HG03066 (cell line): ENCODE measurements at regions not wholly inside any gene's neighbourhood (a gene's known extent, or its start where the extent isn't known, plus 50 kb on each side); places are given as distances from the start of the nearest gene placed in this dataset.

Source experiments
- ATAC-seq: cut with Tn5 transposase; IDR thresholded peaks from one replicate; pipeline ENCODE4 v1.9.1; 2021; ENCODE audit warnings: low read depth; ENCODE audit not compliant: unreplicated experiment

- no peak for ATAC-seq
Observed at GRCh38 chr4:166259081-166259480, 386.0 kb downstream of the TLL1 start.

GRCh38 chr4:166274136-166274761 lies 401.2 kb downstream of the TLL1 start:
- no peak for ATAC-seq

GRCh38 chr4:166274775-166275174 lies 401.7 kb downstream of the TLL1 start:
- ATAC-seq = no peak

GRCh38 chr4:166277401-166277800 lies 404.4 kb downstream of the TLL1 start:
- no peak for ATAC-seq

DNA sequence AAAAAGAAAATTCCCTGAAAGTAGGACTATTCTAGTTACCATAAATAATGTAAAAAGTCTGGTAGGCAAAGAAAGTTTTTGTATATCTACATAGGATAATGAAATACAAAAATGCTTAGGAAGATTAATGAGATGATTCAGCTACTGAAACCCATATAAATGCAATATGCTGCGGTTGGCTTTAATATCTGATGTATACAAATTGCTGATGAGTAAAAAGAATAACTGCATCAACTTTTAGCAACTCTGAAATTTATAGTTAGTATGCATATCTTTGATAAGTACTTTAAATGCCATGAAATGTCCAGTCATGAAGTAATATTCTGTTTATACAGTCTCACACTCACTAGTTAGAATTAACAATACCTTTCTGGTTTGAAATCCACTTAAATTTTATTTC lies 404.8 kb downstream of the TLL1 start:
- ATAC-seq = no peak

GRCh38 chr4:166279261-166279660 lies 406.2 kb downstream of the TLL1 start:
- ATAC-seq = no peak

GRCh38 chr4:166280642-166281041 lies 407.6 kb downstream of the TLL1 start:
- no peak for ATAC-seq

- no peak for ATAC-seq
Observed at GRCh38 chr4:166282081-166282770, 409.2 kb downstream of the TLL1 start.

GRCh38 chr4:166284221-166284620 lies 411.2 kb downstream of the TLL1 start:
- no peak for ATAC-seq

- ATAC-seq = no peak
Observed at GRCh38 chr4:166290426-166290825, 417.4 kb downstream of the TLL1 start.

GRCh38 chr4:166293556-166293955 lies 420.5 kb downstream of the TLL1 start:
- ATAC-seq = no peak

- ATAC-seq = no peak
Observed at GRCh38 chr4:166301266-166301665, 428.2 kb downstream of the TLL1 start.

- no peak for ATAC-seq
Observed at GRCh38 chr4:166308647-166309046, 435.6 kb downstream of the TLL1 start.

DNA sequence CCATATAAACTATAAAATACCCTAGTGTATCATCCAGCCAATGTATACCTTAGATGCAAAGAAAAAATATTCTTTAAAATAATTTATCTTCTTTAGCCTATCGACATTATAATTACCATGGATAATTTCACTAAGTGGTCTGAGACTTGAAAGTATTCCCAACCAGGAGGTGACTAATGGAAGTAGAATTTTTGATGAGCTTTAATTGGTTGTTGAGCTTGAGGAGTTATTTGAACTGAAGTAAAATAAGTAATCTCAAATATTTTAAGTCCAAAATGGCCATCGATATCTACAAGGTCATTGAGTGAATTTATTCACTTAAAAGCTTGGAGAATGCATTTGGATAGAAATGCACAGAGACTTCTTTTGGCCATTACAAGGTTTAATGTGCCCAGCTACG lies 436.2 kb downstream of the TLL1 start:
- no peak for ATAC-seq

DNA sequence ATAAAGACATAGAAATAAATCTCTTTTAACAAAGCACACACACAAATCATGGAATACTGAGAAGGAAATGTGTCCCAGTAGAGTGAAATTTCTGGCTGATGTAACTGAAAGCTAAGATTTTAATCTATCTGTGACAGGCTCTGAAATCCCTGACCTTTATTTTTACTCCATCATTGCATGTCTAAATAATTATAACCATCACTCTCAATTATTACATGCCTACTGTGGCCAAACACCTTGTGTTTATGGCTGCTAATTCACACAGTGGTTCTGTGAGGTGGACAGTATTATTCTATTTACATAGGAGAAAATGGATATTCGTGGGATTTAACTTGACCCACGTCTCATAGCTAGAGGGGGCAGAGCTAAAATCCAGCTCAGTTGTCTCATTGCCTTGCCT lies 438.1 kb downstream of the TLL1 start:
- no peak for ATAC-seq

DNA sequence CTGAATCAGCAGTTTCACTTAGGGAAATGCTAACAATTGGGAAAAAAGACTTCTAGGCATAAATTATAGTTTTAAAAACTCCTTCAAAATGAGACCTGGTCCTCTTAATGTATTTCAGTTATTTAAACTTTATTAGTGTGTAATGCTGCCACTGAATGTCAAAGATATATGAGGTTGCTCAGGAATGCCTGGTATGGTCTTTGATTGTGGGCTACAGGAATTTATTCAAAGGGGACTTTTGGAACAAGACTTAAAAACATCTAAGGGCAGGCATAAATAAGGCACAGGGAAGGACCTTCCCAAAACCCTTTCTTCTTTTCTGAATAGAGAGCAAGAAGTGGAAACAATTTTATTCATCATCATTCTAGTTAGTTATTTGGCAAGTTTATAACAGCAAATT lies 439.1 kb downstream of the TLL1 start:
- ATAC-seq = no peak

DNA sequence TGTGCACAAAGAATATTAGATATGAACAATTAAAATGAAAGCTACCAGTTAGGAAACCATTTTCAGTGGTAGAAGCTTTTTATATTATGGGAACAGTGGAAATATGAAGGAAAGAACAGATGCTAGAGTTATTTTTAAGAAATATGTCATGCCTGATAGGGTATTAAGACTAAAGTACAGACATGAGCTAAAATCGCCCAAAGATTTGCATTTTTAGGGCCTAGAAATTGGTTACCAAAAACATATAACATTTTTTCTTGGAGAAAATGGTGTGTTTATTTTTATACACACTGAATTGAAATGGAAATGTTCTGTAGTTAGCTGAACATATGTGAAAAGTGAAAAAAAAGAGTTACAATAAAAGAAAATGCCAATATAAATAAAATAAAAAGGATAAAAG lies 441.9 kb downstream of the TLL1 start:
- ATAC-seq = no peak

DNA sequence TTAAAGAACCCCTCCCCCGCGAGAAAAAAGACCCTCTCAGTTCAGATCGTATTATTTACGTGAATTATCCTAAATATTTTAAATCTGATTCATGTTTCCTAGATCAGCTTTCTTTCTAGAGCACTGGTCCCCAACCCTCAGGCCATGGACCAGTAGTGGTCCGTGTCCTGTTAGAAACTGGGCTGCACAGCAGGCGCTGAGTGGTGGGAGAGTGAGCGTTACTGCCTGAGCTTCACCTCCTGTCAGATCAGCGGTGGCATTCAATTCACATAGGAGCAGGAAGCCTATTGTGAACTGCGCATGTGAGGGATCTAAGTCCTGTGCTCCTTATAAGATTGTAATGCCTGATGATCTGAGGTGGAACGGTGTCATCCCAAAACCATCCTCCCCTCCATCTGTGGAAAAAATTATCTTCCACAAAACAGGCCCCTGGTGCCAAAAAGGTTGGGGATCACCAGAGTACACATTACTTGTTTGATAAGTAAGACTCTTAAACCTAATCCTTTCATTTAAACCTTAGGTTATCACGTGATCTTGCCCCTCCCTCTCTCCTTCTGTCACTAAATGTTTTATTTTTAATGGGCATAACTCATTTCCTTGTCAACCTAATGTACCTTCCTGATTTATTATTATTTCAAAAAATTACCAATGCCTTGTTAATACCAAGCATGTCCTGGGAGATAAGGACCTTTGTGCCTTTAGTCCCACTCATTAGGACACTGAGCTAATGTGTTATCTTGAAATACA lies 442.9 kb downstream of the TLL1 start:
- ATAC-seq = no peak

DNA sequence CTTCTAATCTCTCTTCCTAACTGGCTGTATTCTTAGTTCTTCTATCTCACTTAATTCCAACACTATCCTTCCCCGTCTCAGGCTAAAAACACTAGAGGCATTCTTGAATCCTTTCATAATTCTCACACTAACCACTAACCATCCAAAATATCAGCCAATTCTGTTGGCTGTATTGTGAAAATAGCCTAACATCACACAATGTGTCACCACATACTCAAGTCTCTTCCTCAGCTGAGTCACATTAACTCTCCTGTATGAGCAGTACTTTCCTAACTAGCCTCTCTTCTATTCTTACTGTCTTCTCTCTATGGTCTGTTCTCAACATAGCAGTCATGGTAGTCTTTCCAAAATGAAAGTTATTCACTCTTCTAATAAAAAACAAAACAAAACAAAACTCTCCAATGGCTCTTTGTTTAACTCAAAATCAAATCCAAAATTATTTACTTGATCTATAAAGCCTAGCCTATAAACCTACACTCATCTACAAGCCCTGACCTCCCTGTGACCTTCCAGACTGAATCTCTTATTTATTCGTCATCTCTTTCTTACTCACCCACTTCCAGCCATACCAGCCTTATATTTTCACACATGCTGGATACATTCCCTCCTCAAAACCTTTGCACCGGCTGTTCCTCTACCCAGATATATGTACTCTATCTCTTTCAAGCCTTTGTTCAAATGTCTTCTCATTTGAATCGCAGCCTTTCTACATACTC lies 445.9 kb downstream of the TLL1 start:
- ATAC-seq = no peak

- no peak for ATAC-seq
Observed at GRCh38 chr4:166323250-166323649, 450.2 kb downstream of the TLL1 start.

DNA sequence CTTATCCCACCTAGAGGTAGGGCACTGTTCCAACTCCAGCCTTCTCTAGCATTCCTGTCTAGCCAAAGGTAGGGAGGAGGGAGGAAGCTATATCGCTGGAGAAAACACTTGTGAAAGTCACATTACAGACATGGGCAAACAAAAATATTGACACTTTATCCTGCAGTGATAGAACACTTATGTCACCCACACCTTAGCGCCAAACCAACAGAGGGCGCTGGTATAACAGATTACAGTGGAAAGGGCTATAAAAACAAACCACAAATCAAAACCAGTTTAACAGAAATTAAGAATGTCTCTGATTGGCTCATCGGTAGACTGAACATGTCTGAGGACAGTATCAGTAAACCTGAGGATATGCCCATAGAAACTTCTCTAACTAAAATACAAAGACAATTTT lies 451.3 kb downstream of the TLL1 start:
- ATAC-seq = no peak
